Activated CD4-positive, CD25-positive, alpha-beta regulatory T cell (primary cell): ENCODE measurements at regions not wholly inside any gene's neighbourhood (a gene's known extent, or its start where the extent isn't known, plus 50 kb on each side); places are given as distances from the start of the nearest gene placed in this dataset.
"Not testable (repeated sequence)": the region's sequence is repeated elsewhere in the genome, so short reads cannot be mapped to it uniquely, and the experiment has no call there.

Source experiments
- DNase-seq, 4 experiments: peaks; one replicate each; lab custom pipeline; 2025; lab: John Stamatoyannopoulos, UW

GRCh38 chr3:5545719-5546118, 358.2 kb downstream of the EDEM1 start:
- DNase-seq = no peak

GRCh38 chr3:5553203-5553602, 365.7 kb downstream of the EDEM1 start:
- no peak for DNase-seq

GRCh38 chr3:5554245-5554747, 366.8 kb downstream of the EDEM1 start:
- no peak for DNase-seq

- DNase-seq = no peak
These were observed 372.7 kb downstream of the EDEM1 start for GRCh38 chr3:5560199-5560598.

GRCh38 chr3:5563537-5564277, 376.2 kb downstream of the EDEM1 start:
- no peak for DNase-seq

GRCh38 chr3:5564278-5564666, 376.8 kb downstream of the EDEM1 start:
- no peak for DNase-seq

GRCh38 chr3:5565026-5565425, 377.5 kb downstream of the EDEM1 start:
- no peak for DNase-seq

- no peak for DNase-seq
These were observed 379.6 kb downstream of the EDEM1 start for GRCh38 chr3:5567113-5567512.

- DNase-seq = no peak
These were observed 380.9 kb downstream of the EDEM1 start for GRCh38 chr3:5568451-5568850.

GRCh38 chr3:5569152-5569551, 381.6 kb downstream of the EDEM1 start:
- no peak for DNase-seq

GRCh38 chr3:5572168-5572567, 384.7 kb downstream of the EDEM1 start:
- no peak for DNase-seq

GRCh38 chr3:5576277-5577011, 388.9 kb downstream of the EDEM1 start:
- DNase-seq = no peak

GRCh38 chr3:5579139-5579602, 391.7 kb downstream of the EDEM1 start:
- no peak for DNase-seq

- DNase-seq = no peak
These were observed 392.4 kb downstream of the EDEM1 start for GRCh38 chr3:5579946-5580345.

- DNase-seq = no peak
These were observed 393.3 kb downstream of the EDEM1 start for GRCh38 chr3:5580826-5581225.

- DNase-seq = no peak
These were observed 394.2 kb downstream of the EDEM1 start for GRCh38 chr3:5581743-5582142.

- DNase-seq = no peak
These were observed 396.4 kb downstream of the EDEM1 start for GRCh38 chr3:5583920-5584319.

GRCh38 chr3:5585085-5585484, 397.6 kb downstream of the EDEM1 start:
- DNase-seq = no peak

GRCh38 chr3:5606884-5607472, 419.5 kb downstream of the EDEM1 start:
- no peak for DNase-seq

GRCh38 chr3:5607581-5607980, 420.1 kb downstream of the EDEM1 start:
- DNase-seq = no peak

GRCh38 chr3:5608971-5609370, 421.5 kb downstream of the EDEM1 start:
- not testable (repeated sequence) for DNase-seq

- DNase-seq = no peak
These were observed 426.1 kb downstream of the EDEM1 start for GRCh38 chr3:5613599-5613998.

- no peak for DNase-seq
These were observed 429.4 kb downstream of the EDEM1 start for GRCh38 chr3:5616873-5617272.
